ENCODE measurements at regions not wholly inside any gene's neighbourhood (a gene's known extent, or its start where the extent isn't known, plus 50 kb on each side); places are given as distances from the start of the nearest gene placed in this dataset.

- TF ChIP-seq, protein P1, sequence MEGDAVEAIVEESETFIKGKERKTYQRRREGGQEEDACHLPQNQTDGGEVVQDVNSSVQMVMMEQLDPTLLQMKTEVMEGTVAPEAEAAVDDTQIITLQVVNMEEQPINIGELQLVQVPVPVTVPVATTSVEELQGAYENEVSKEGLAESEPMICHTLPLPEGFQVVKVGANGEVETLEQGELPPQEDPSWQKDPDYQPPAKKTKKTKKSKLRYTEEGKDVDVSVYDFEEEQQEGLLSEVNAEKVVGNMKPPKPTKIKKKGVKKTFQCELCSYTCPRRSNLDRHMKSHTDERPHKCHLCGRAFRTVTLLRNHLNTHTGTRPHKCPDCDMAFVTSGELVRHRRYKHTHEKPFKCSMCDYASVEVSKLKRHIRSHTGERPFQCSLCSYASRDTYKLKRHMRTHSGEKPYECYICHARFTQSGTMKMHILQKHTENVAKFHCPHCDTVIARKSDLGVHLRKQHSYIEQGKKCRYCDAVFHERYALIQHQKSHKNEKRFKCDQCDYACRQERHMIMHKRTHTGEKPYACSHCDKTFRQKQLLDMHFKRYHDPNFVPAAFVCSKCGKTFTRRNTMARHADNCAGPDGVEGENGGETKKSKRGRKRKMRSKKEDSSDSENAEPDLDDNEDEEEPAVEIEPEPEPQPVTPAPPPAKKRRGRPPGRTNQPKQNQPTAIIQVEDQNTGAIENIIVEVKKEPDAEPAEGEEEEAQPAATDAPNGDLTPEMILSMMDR (IDR thresholded peaks at IDR 0.05) = no peak
- Mint-ChIP-seq H3K4me3 (no peak overlapping the region), H3K4me1 (peaks cover 9% of the 10 kb centered on the region), H3K27ac (no peak overlapping the region), H3K36me3 (ENCODE audit: low read depth) (no peaks in the 10 kb centered on the region), H3K9me3 (no peaks in the 10 kb centered on the region), H3K27me3 (no peaks in the 10 kb centered on the region)
- DNase-seq (peak; percentile 21), ATAC-seq (ENCODE audit: low read depth) (peak; percentile 56)
- CTCF ChIA-PET = interaction anchor here (1.2 to 1.4 kb wide), 2 partner anchors 94 to 513 kb away, joined by 3 to 4 read pairs; no protein-coding TSS in a partner anchor
- intact Hi-C loops (cut with micrococcal nuclease) = loop anchor here (2.0 kb wide), 1 partner anchor 47 kb away; no protein-coding TSS in a partner anchor
- POLR2A ChIA-PET = no interaction called here
Measured at GRCh38 chr7:20267482-20267881, 50.3 kb upstream of the MACC1 start.

- Mint-ChIP-seq H3K9me3 (no peaks in the 10 kb centered on the region), H3K27me3 (no peaks in the 10 kb centered on the region), H3K4me1 (peaks cover 9% of the 10 kb centered on the region), H3K27ac (no peak overlapping the region), H3K4me3 (no peak overlapping the region), H3K36me3 (ENCODE audit: low read depth) (no peaks in the 10 kb centered on the region)
- ChIA-PET POLR2A (interaction anchor here (1.2 kb wide), 1 partner anchor 33 kb away, joined by 3 read pairs; no protein-coding TSS in a partner anchor), CTCF (interaction anchor here (0.8 kb wide), 1 partner anchor 96 kb away, joined by 3 read pairs; no protein-coding TSS in a partner anchor)
- ATAC-seq (ENCODE audit: low read depth) (no peak), DNase-seq (no peak)
- intact Hi-C loops (cut with micrococcal nuclease) = no loop called here
- TF ChIP-seq, protein P1 (IDR thresholded peaks at IDR 0.05) = no peak
Measured at GRCh38 chr7:20268824-20269223, 51.6 kb upstream of the MACC1 start.

DNA sequence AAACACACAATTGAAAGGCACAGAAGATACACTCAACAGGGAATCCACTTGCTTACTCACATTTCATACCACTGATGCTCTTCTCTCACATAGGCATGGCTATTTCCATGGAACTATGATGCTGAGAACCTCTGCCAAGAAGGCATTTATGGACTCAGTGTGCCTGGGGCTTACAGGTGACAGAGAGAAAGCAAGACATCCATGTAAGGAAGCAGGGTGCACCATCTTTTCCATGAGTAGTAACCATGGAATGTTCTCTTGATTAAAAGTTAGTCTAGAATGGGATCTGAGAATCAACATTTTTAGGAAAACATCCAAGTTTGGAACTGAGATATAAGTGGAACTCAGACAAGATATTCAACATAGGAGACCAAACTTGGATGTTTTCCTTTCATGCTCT is 52.5 kb upstream of the MACC1 start:
- H3K27me3 Mint-ChIP-seq = no peaks in the 10 kb centered on the region
- intact Hi-C loops (cut with micrococcal nuclease) = no loop called here
- CTCF ChIA-PET = interaction anchor here (0.8 kb wide), 1 partner anchor 97 kb away, joined by 3 read pairs; no protein-coding TSS in a partner anchor

DNA sequence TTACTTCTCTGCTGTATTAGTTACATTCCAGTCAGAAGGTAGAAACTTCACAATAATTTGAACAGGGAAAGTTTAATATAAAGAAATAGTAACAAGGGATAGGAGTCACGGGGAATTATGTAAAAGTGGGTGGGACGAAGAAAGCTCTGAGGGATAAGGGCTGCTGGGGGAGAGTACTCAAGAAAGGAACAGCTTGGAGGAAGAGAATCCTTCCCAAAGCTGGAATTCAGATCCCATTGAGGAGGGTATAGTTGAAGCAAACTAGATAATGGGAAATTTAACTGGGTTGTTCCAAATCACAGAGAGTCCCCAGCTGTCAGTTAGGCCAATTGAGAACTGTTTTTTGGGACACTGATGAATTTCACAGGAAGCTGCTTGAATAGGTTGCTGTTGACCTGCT is 53.2 kb upstream of the MACC1 start:
- TF ChIP-seq, protein P1 (IDR thresholded peaks at IDR 0.05) = no peak
- ChIA-PET CTCF (no interaction called here), POLR2A (interaction anchor here (1.6 kb wide), 1 partner anchor 50 kb away, joined by 4 read pairs; no protein-coding TSS in a partner anchor)
- no peak for DNase-seq
- H3K4me3 Mint-ChIP-seq = no peak overlapping the region
- H3K27me3 Mint-ChIP-seq = no peaks in the 10 kb centered on the region
- ATAC-seq (ENCODE audit: low read depth) = no peak
- H3K9me3 Mint-ChIP-seq = no peaks in the 10 kb centered on the region
- no peak overlapping the region for H3K27ac Mint-ChIP-seq
- no peaks in the 10 kb centered on the region for H3K36me3 Mint-ChIP-seq (ENCODE audit: low read depth)
- H3K4me1 Mint-ChIP-seq = peaks cover 9% of the 10 kb centered on the region
- intact Hi-C loops (cut with micrococcal nuclease) = no loop called here

More for the DNA sequence above, 52.5 kb upstream of the MACC1 start:
- TF ChIP-seq, protein P1 (IDR thresholded peaks at IDR 0.05) = no peak
- no peak for DNase-seq
- Mint-ChIP-seq H3K27ac (no peak overlapping the region), H3K4me1 (peaks cover 9% of the 10 kb centered on the region), H3K9me3 (no peaks in the 10 kb centered on the region), H3K4me3 (no peak overlapping the region), H3K36me3 (ENCODE audit: low read depth) (no peaks in the 10 kb centered on the region)
- ATAC-seq (ENCODE audit: low read depth) = no peak
- POLR2A ChIA-PET = interaction anchor here (1.6 kb wide), 1 partner anchor 50 kb away, joined by 4 read pairs; no protein-coding TSS in a partner anchor

DNA sequence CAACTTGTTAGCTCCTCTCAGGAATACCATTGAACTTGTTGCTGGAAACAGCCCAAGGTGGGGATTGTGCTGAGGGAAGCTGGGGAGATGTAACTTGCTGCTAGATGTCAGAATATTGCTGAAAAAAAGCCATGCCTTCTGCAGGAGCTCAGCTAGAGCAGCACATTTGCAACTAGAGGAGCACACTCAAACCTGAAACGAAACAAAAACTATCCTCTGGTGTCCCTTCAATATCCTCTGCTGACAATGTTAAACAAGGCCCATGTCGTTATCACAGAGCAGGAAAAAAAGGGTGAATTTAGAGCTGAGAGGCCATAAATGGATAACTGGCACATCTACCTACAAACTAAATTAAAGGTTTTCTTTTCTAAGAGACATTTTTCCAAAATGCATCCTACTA is 53.7 kb upstream of the MACC1 start:
- Mint-ChIP-seq H3K27ac (no peak overlapping the region), H3K4me1 (peaks cover 13% of the 10 kb centered on the region), H3K27me3 (no peaks in the 10 kb centered on the region), H3K9me3 (no peaks in the 10 kb centered on the region), H3K36me3 (ENCODE audit: low read depth) (no peaks in the 10 kb centered on the region), H3K4me3 (no peak overlapping the region)
- CTCF ChIA-PET = no interaction called here
- intact Hi-C loops (cut with micrococcal nuclease) = no loop called here
- DNase-seq (no peak), ATAC-seq (ENCODE audit: low read depth) (no peak)
- TF ChIP-seq, protein P1 (IDR thresholded peaks at IDR 0.05) = no peak
- POLR2A ChIA-PET = interaction anchor here (1.6 kb wide), 1 partner anchor 51 kb away, joined by 4 read pairs; no protein-coding TSS in a partner anchor
